HG02798 (cell line): ENCODE measurements at regions not wholly inside any gene's neighbourhood (a gene's known extent, or its start where the extent isn't known, plus 50 kb on each side); places are given as distances from the start of the nearest gene placed in this dataset.

ENCODE experiments used
- ATAC-seq: cut with Tn5 transposase; IDR thresholded peaks from one replicate; pipeline ENCODE4 v1.9.1; 2021; ENCODE audit warnings: mild to moderate bottlenecking; ENCODE audit not compliant: unreplicated experiment, poor library complexity

GRCh38 chr5:42321785-42322184 is 101.5 kb upstream of the GHR start:
- no peak for ATAC-seq

DNA sequence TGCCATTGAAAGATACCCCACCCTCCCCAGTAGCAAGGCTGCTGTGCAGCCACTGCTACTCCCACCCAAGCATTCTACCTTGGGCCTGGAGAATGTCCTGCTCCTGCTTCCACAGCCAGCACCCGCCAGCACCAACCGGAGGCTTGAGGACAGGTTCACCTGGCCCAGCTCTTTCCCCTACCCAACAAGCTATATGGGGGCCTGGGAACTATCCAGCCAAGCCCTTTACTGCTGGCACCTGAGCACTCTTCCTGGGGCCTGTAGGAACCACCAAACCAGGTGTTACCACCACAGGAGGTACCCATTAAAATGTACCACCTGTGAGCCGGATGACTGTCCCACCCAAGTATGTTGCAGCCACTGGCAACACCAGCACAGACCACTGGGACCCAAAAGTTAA is 86.1 kb upstream of the GHR start:
- ATAC-seq, result no peak

- ATAC-seq, result no peak
Measured at GRCh38 chr5:42337607-42338006, 85.6 kb upstream of the GHR start.

- no peak for ATAC-seq
Measured at GRCh38 chr5:42338136-42338535, 85.1 kb upstream of the GHR start.

DNA sequence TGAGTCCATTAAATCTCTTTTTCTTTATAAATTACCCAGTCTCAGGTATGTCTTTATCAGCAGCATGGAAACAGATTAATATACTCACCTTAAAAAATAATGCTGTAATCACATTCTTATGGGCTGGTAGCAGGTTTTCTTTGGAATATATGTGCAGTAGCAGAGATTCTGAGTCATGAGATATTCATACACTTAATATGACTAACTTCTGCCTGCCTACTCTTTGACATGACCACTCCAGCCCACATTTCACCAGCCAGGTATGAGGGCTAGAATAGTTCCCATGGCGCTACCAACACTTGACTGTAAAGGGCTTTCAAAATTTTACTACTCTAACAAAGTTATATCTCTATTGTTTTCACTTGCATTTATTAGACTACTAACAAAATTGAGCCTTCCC is 74.1 kb upstream of the GHR start:
- ATAC-seq, result no peak

GRCh38 chr5:42351956-42352355 is 71.3 kb upstream of the GHR start:
- no peak for ATAC-seq

- ATAC-seq, result no peak
Measured at GRCh38 chr5:42360056-42360455, 63.2 kb upstream of the GHR start.

DNA sequence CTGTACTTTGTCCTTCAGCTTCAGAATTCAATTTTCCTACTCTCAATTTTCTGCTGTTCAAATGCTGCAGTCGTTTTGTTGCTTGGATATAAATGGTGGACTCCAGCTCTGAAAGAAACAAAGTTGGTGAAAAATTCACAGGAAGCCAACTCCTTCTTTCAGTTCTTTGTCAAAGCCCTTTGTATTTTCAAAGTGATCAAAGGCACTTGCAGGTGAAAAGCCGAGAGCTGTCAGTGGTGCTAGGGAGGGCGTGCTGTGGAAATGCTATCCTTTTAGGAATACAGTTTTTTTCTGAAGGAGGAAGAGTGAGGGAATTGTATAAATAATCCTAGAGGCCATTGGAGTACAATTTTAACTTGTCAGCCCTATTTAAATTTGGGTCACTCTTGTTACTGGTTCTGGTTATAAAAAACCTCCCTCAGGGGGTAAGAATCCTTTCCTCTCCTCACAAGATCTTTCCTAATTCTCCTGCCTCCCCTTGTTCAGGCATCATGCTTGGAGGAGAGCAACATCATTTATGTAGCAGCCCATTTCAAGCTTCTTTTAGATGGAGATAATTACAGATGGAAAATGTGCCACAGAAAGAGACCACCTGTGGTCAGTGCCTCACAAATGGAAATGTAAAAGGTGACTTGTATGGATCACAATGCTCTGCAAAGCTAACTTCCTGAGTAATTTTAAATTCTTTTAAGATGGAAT is 62.5 kb upstream of the GHR start:
- no peak for ATAC-seq

GRCh38 chr5:42361315-42361688 is 61.9 kb upstream of the GHR start:
- no peak for ATAC-seq

DNA sequence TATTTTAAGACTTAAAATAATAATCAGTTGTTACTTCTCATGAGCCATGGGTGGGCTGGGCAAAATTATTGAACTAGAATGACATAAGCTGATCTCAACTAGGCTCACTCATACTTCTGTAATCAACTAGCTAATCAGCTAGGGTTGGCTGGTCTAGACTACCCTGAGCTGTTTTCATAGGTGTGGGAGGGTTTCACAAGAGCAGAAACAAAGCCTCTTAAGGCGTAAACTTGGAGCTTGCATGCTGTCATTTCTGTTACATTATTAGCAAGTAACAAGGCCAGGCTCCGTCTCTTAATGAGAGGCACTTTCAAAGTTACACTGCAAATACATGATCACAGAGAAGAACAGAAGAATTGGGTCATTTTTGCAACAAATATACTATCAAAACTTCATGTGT is 57.2 kb upstream of the GHR start:
- no peak for ATAC-seq
